ENCODE measurements at regions not wholly inside any gene's neighbourhood (a gene's known extent, or its start where the extent isn't known, plus 50 kb on each side); places are given as distances from the start of the nearest gene placed in this dataset.

GRCh38 chr10:62661143-62661542 is 143.4 kb upstream of the ADO start:
- H2BK12ac ChIP-seq (ENCODE audit: insufficient read length, low read depth, low read length): no peak overlapping the region

More at GRCh38 chr10:62661143-62661542, 143.4 kb upstream of the ADO start:
- Histone ChIP-seq H3K4me2 (ENCODE audit: insufficient read depth, insufficient read length, low read length) (no peak overlapping the region), H2AFZ (ENCODE audit: low read length) (no peak overlapping the region), H3K23me2 (ENCODE audit: insufficient read length, low read depth, low read length, poor library complexity, severe bottlenecking) (no peaks in the 10 kb centered on the region), H3K79me1 (ENCODE audit: insufficient read depth, low read depth, low read length, poor library complexity, severe bottlenecking) (no peaks in the 10 kb centered on the region), H3K4me1 (ENCODE audit: insufficient read depth, low read length) (no peaks in the 10 kb centered on the region), H3K23ac (ENCODE audit: insufficient read length, low read depth, low read length) (no peak overlapping the region), H3K18ac (ENCODE audit: insufficient read length, low read depth, low read length) (no peak overlapping the region), H4K20me1 (ENCODE audit: control insufficient read depth, insufficient read depth, insufficient read length) (no peaks in the 10 kb centered on the region), H2AK5ac (ENCODE audit: insufficient read length, low read length) (no peak overlapping the region), H4K5ac (ENCODE audit: insufficient read length, low read depth, low read length) (no peak overlapping the region), H2BK15ac (ENCODE audit: low read depth, low read length) (no peak overlapping the region), H3K4ac (ENCODE audit: low read depth, low read length) (no peak overlapping the region), H3K9me3 (ENCODE audit: control insufficient read depth, low read depth, low read length) (no peaks in the 10 kb centered on the region), H4K8ac (replicated peaks; ENCODE audit: insufficient read length, low read depth, low read length) (no peak overlapping the region), H4K91ac (ENCODE audit: insufficient read length, low read depth, low read length) (no peak overlapping the region), H2BK120ac (ENCODE audit: low read depth, low read length, poor library complexity, severe bottlenecking) (no peak overlapping the region), H3K14ac (ENCODE audit: insufficient read depth, low read length) (no peak overlapping the region), H2BK20ac (ENCODE audit: low read depth, low read length, poor library complexity, severe bottlenecking) (no peak overlapping the region), H2BK5ac (ENCODE audit: insufficient read length, low read length) (no peak overlapping the region), H3T11ph (ENCODE audit: low read length) (no peak overlapping the region), H3K79me2 (ENCODE audit: insufficient read depth, low read length) (no peaks in the 10 kb centered on the region), H3K27ac (ENCODE audit: insufficient read length, low read depth, low read length) (no peak overlapping the region), H3K27me3 (ENCODE audit: insufficient read depth, low read length) (no peaks in the 10 kb centered on the region), H3K9ac (ENCODE audit: extremely low read depth, insufficient read length, low read length) (no peak overlapping the region), H3K56ac (ENCODE audit: insufficient read length, low read depth, low read length) (no peak overlapping the region)
- DNase-seq: no peak
- peaks cover 3% of the 10 kb centered on the region; the same call in 1 of the 2 replicates for H3K27me3 Mint-ChIP-seq (ENCODE audit: low read depth)
- H3K36me3 Mint-ChIP-seq (ENCODE audit: insufficient read depth in 1 of 3, low read depth in 3 of 3): peaks cover 5% of the 10 kb centered on the region in 3 experiments; a peak in 6 of 7 replicates
- H3K9me3 Mint-ChIP-seq: peaks cover 8 to 14% of the 10 kb centered on the region in 2 experiments
- peaks cover 5% of the 10 kb centered on the region in 2 experiments; a peak in 1 of 4 replicates for H3K4me1 Mint-ChIP-seq
- H3K27ac Mint-ChIP-seq: no peak overlapping the region; a peak in 1 of 7 replicates
- no CpG with 5 or more reads among the region's 3 CpGs for WGBS (ENCODE audit: extremely low coverage, insufficient read length, low lambda C conversion rate)
- TF ChIP-seq CTCF (conservative IDR thresholded peaks at IDR 0.05): no peak
- no peak overlapping the region for H3K4me3 Mint-ChIP-seq

Data from H9 (cell line).